Body of pancreas (tissue), 4 donors: ENCODE measurements at regions not wholly inside any gene's neighbourhood (a gene's known extent, or its start where the extent isn't known, plus 50 kb on each side); places are given as distances from the start of the nearest gene placed in this dataset.
"Not testable (repeated sequence)": the region's sequence is repeated elsewhere in the genome, so short reads cannot be mapped to it uniquely, and the experiment has no call there.

Experiments
- ATAC-seq: fragments of 150-250 bp; one replicate; pipeline ENCODE4 v1.9.1; 2016
- DNase-seq, 4 donors: peaks; one replicate each; pipeline ENCODE4 v3.0.0-alpha.2; 2019
- H3K27ac ChIP-seq, 4 donors: fragments of 200-600 bp; sonication (generic); 1 replicate in 3 of 4; 2 replicates in 1 of 4; pipeline versions ENCODE4 v1.5.1 to v1.6.1; 2016 to 2019; ENCODE audit warnings: mild to moderate bottlenecking in 1 of 4, mixed read lengths in 1 of 4, moderate library complexity in 1 of 4
- H3K27me3 ChIP-seq, 2 donors: fragments of 200-600 bp; sonication (generic); one replicate each; pipeline ENCODE4 v1.6.0; 2016; ENCODE audit warnings: mild to moderate bottlenecking in 1 of 2
- H3K36me3 ChIP-seq, 2 donors: fragments of 200-600 bp; sonication (generic); replicated peaks in 1 of 2; 2 replicates each; pipeline ENCODE4 v1.5.1; 2016; ENCODE audit warnings: low read depth in 2 of 2; ENCODE audit not compliant: insufficient read depth in 1 of 2
- H3K4me1 ChIP-seq: fragments of 200-600 bp; sonication (generic); one replicate; pipeline ENCODE4 v1.6.0; 2016
- H3K4me3 ChIP-seq, 2 donors: fragments of 200-600 bp; sonication (generic); 1 replicate in 1 of 2; 2 replicates in 1 of 2; pipeline ENCODE4 v1.5.1; 2016 to 2019
- H3K9me3 ChIP-seq, 3 donors: fragments of 200-600 bp; sonication (generic); 1 replicate in 2 of 3; 2 replicates in 1 of 3; pipeline ENCODE4 v1.5.1; 2016
- POLR2A ChIP-seq, 3 donors: fragments of 450-650 bp; IDR thresholded peaks; one replicate each; pipeline ENCODE4 v1.6.1; 2016; ENCODE audit warnings: antibody characterized with exemption in 3 of 3, mild to moderate bottlenecking in 2 of 3
- WGBS, 2 donors: methylation state at CpG; one replicate each; pipeline ENCODE4 v1.1.5; 2017; 5-methylcytosine and 5-hydroxymethylcytosine counted together
- intact Hi-C: fragments of 100-400 bp; cut with DNase I; formaldehyde crosslinking; loops from one replicate; pipeline ENCODE4 v1.15.1; 2023
- TF ChIP-seq, protein P1 (sequence below), 7 experiments: fragments of 450-650 bp in 4 of 7; fragments of 200-600 bp in 3 of 7; sonication (generic) in 3 of 7; IDR thresholded peaks; one replicate each; pipeline ENCODE4 v1.5.1; 2016 to 2019; ENCODE audit warnings: antibody characterized with exemption in 7 of 7

- Histone ChIP-seq H3K4me1 (no peaks in the 10 kb centered on the region), H3K27me3 (no peaks in the 10 kb centered on the region), H3K9me3 (no peaks in the 10 kb centered on the region), H3K27ac (no peak overlapping the region), H3K36me3 (no peaks in the 10 kb centered on the region), H3K4me3 (no peak overlapping the region)
- intact Hi-C loops, result loop anchor here (10.0 kb wide), 1 partner anchor 256 kb away; no protein-coding TSS in a partner anchor
- DNase-seq (no peak), ATAC-seq (no peak)
- 63 to 68% methylated on average over 15 of the region's 15 CpGs for WGBS, 2 donors
- no peak for TF ChIP-seq POLR2A (IDR thresholded peaks at IDR 0.05)
- TF ChIP-seq, protein P1, sequence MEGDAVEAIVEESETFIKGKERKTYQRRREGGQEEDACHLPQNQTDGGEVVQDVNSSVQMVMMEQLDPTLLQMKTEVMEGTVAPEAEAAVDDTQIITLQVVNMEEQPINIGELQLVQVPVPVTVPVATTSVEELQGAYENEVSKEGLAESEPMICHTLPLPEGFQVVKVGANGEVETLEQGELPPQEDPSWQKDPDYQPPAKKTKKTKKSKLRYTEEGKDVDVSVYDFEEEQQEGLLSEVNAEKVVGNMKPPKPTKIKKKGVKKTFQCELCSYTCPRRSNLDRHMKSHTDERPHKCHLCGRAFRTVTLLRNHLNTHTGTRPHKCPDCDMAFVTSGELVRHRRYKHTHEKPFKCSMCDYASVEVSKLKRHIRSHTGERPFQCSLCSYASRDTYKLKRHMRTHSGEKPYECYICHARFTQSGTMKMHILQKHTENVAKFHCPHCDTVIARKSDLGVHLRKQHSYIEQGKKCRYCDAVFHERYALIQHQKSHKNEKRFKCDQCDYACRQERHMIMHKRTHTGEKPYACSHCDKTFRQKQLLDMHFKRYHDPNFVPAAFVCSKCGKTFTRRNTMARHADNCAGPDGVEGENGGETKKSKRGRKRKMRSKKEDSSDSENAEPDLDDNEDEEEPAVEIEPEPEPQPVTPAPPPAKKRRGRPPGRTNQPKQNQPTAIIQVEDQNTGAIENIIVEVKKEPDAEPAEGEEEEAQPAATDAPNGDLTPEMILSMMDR (IDR thresholded peaks at IDR 0.05), result no peak
Observed at GRCh38 chr7:142528608-142529408, 220.5 kb upstream of the PRSS1 start.

DNA sequence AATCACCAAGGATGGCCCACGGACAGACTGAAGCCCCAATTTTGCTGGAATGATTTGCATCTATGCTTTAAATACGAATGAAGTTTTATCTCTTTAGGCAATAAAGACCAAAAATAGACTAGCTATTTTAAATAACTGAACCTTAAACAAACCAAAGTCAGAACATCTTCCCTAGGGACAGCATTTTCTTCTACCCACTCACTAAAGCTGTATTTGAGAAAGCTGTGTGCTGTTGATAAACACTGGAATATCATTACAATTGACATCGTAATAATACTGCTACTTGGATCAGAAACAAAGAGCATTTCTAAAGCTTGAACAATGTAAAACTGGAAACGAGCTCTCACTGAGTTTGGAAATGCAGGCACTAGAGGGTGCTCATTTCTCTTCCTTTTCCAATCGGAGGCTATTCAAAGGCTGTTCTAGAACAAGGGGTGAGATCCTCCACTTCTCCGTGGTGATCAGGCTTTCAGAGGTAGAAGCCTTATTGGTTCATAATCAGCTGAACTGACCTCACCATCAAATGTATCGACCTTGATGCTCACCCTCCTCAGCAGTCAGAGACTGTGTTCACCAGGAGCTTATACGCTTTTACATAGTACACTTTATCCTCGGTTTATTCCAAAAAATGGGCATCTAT is 225.3 kb upstream of the PRSS1 start:
- intact Hi-C loops, result loop anchor here (10.0 kb wide), 1 partner anchor 261 kb away; no protein-coding TSS in a partner anchor
- DNase-seq, result no peak
- Histone ChIP-seq H3K36me3 (no peaks in the 10 kb centered on the region), H3K9me3 (no peaks in the 10 kb centered on the region), H3K27ac (no peak overlapping the region), H3K27me3 (no peaks in the 10 kb centered on the region), H3K4me3 (no peak overlapping the region), H3K4me1 (peaks cover 14% of the 10 kb centered on the region)
- ATAC-seq, result no peak
- TF ChIP-seq, protein P1 (IDR thresholded peaks at IDR 0.05), result no peak
- TF ChIP-seq POLR2A (IDR thresholded peaks at IDR 0.05), result no peak
- WGBS, 2 donors, result 57 to 61% methylated on average over 9 of the region's 9 CpGs

- Histone ChIP-seq H3K4me3 (no peak overlapping the region), H3K9me3 (no peaks in the 10 kb centered on the region), H3K36me3 (no peaks in the 10 kb centered on the region), H3K4me1 (peaks cover 14% of the 10 kb centered on the region), H3K27ac (no peak overlapping the region), H3K27me3 (no peaks in the 10 kb centered on the region)
- TF ChIP-seq, protein P1 (IDR thresholded peaks at IDR 0.05), result no peak
- no peak for TF ChIP-seq POLR2A (IDR thresholded peaks at IDR 0.05)
- WGBS, 2 donors, result 84 to 91% methylated on average over 1 of the region's 1 CpG
- no peak for ATAC-seq
- intact Hi-C loops, result loop anchor here (10.0 kb wide), 1 partner anchor 262 kb away; no protein-coding TSS in a partner anchor
- no peak for DNase-seq
Observed at GRCh38 chr7:142522735-142523134, 226.5 kb upstream of the PRSS1 start.

GRCh38 chr7:142520885-142521284 is 228.4 kb upstream of the PRSS1 start:
- intact Hi-C loops, result loop anchor here (10.0 kb wide), 1 partner anchor 264 kb away; no protein-coding TSS in a partner anchor
- DNase-seq, result peak in 1 of 4 donors; percentile 29
- H3K4me1 ChIP-seq, result peaks cover 25% of the 10 kb centered on the region
- H3K27me3 ChIP-seq, ATAC-seq, H3K9me3 ChIP-seq, H3K4me3 ChIP-seq, H3K36me3 ChIP-seq: not testable (repeated sequence)
- 43 to 45% methylated on average over 2 of the region's 2 CpGs for WGBS, 2 donors
- TF ChIP-seq, protein P1 (IDR thresholded peaks at IDR 0.05), result peak in 4 of 7 experiments; percentile 15 to 19 (median 16)
- H3K27ac ChIP-seq, result peak overlapping the region in 2 of 4 donors; percentile 37 to 60

- not testable (repeated sequence) for H3K9me3 ChIP-seq, H3K27me3 ChIP-seq, H3K4me3 ChIP-seq, H3K36me3 ChIP-seq
- ATAC-seq (peak; percentile 67), DNase-seq (peak; percentile 40 to 69 (median 64))
- intact Hi-C loops, result loop anchor here (10.0 kb wide), 1 partner anchor 264 kb away; no protein-coding TSS in a partner anchor
- H3K4me1 ChIP-seq, result peaks cover 29% of the 10 kb centered on the region
- WGBS, 2 donors, result 47 to 72% methylated on average over 5 of the region's 5 CpGs
- H3K27ac ChIP-seq, result peak overlapping the region in 3 of 4 donors; percentile 30 to 60 (median 37)
Observed at GRCh38 chr7:142520455-142520854, 228.8 kb upstream of the PRSS1 start.
